Astrocyte (in vitro differentiated cells and primary cell): ENCODE measurements at regions not wholly inside any gene's neighbourhood (a gene's known extent, or its start where the extent isn't known, plus 50 kb on each side); places are given as distances from the start of the nearest gene placed in this dataset.

Source experiments
- DNase-seq: peaks from one replicate; pipeline ENCODE4 v3.0.0-alpha.2; 2010; ENCODE audit warnings: low read depth
- FAIRE-seq: peaks from 2 replicates; lab custom pipeline; 2011; peaks lifted over from hg19 to GRCh38; lab: Jason Lieb, UNC
- H2AFZ ChIP-seq: 2 replicates; pipeline ENCODE4 v1.6.0; 2012; ENCODE audit warnings: low read depth, low read length, inconsistent platforms
- H3K27ac ChIP-seq: 2 replicates; pipeline ENCODE4 v1.5.1; 2011; ENCODE audit warnings: low read depth, low read length, inconsistent platforms
- H3K27me3 ChIP-seq: 2 replicates; pipeline ENCODE4 v1.6.0; 2011; ENCODE audit warnings: low read length, inconsistent platforms; ENCODE audit not compliant: insufficient read depth
- H3K36me3 ChIP-seq: 2 replicates; pipeline ENCODE4 v1.5.1; 2011; ENCODE audit warnings: low read length, inconsistent platforms; ENCODE audit not compliant: insufficient read depth
- H3K4me1 ChIP-seq: 2 replicates; pipeline ENCODE4 v1.5.1; 2011; ENCODE audit warnings: low read length, inconsistent platforms; ENCODE audit not compliant: insufficient read depth
- H3K4me2 ChIP-seq: 2 replicates; pipeline ENCODE4 v1.6.0; 2012; ENCODE audit warnings: low read length, inconsistent platforms
- H3K4me3 ChIP-seq: 2 replicates; pipeline ENCODE4 v1.5.1; 2011; ENCODE audit warnings: low read depth, mild to moderate bottlenecking, low read length, inconsistent platforms; ENCODE audit not compliant: insufficient read depth
- H3K79me2 ChIP-seq: 2 replicates; pipeline ENCODE4 v1.6.0; 2012; ENCODE audit warnings: mild to moderate bottlenecking, low read length, inconsistent platforms; ENCODE audit not compliant: insufficient read depth
- H3K9ac ChIP-seq: 2 replicates; pipeline ENCODE4 v1.6.0; 2012; ENCODE audit warnings: mild to moderate bottlenecking, low read length, inconsistent platforms
- H3K9me3 ChIP-seq: 2 replicates; pipeline ENCODE4 v1.5.1; 2012; ENCODE audit warnings: low read depth, mild to moderate bottlenecking, low read length, inconsistent platforms; ENCODE audit not compliant: insufficient read depth
- H4K20me1 ChIP-seq: 2 replicates; pipeline ENCODE4 v1.6.0; 2012; ENCODE audit warnings: low read length, inconsistent platforms; ENCODE audit not compliant: insufficient read depth
- H3K27ac Mint-ChIP-seq: one replicate; pipeline ENCODE4 v1.8.0; 2021; ENCODE audit warnings: mild to moderate bottlenecking, mixed read lengths; ENCODE audit not compliant: unreplicated experiment
- H3K27me3 Mint-ChIP-seq: one replicate; pipeline ENCODE4 v1.8.0; 2021; ENCODE audit warnings: low read depth, mixed read lengths; ENCODE audit not compliant: unreplicated experiment
- H3K36me3 Mint-ChIP-seq: one replicate; pipeline ENCODE4 v1.8.0; 2021; ENCODE audit warnings: low read depth, mixed read lengths; ENCODE audit not compliant: unreplicated experiment
- H3K4me1 Mint-ChIP-seq: one replicate; pipeline ENCODE4 v1.8.0; 2021; ENCODE audit warnings: low read depth, mixed read lengths; ENCODE audit not compliant: unreplicated experiment
- H3K4me3 Mint-ChIP-seq: one replicate; pipeline ENCODE4 v1.8.0; 2021; ENCODE audit warnings: mild to moderate bottlenecking, moderate library complexity, mixed read lengths; ENCODE audit not compliant: unreplicated experiment
- H3K9me3 Mint-ChIP-seq: one replicate; pipeline ENCODE4 v1.8.0; 2021; ENCODE audit warnings: mild to moderate bottlenecking, mixed read lengths; ENCODE audit not compliant: unreplicated experiment
- CTCF ChIP-seq: IDR thresholded peaks from 2 replicates; pipeline ENCODE4 v1.5.1; 2011; ENCODE audit warnings: low read depth, mild to moderate bottlenecking, inconsistent platforms, low read length, moderate library complexity; ENCODE audit not compliant: insufficient read depth
- EZH2 ChIP-seq: IDR thresholded peaks from 2 replicates; pipeline ENCODE4 v1.6.1; 2012; ENCODE audit warnings: mild to moderate bottlenecking, low read length, inconsistent platforms; ENCODE audit not compliant: insufficient read depth

- no peak for FAIRE-seq
- TF ChIP-seq CTCF, result no peak
- no peak for TF ChIP-seq EZH2
- no peaks in the 10 kb centered on the region for H3K36me3 Mint-ChIP-seq
- Histone ChIP-seq H4K20me1 (no peaks in the 10 kb centered on the region), H3K4me3 (no peak overlapping the region), H3K36me3 (no peaks in the 10 kb centered on the region), H3K27ac (peak overlapping the region; percentile 42), H3K9me3 (no peaks in the 10 kb centered on the region), H3K9ac (peak overlapping the region; percentile 33), H3K4me1 (peaks cover 8% of the 10 kb centered on the region), H2AFZ (peak overlapping the region; percentile 32), H3K27me3 (no peaks in the 10 kb centered on the region), H3K4me2 (peak overlapping the region; percentile 55), H3K79me2 (no peaks in the 10 kb centered on the region)
- H3K27me3 Mint-ChIP-seq, result peaks cover 4% of the 10 kb centered on the region
- no peak overlapping the region for H3K4me3 Mint-ChIP-seq
- H3K4me1 Mint-ChIP-seq, result peaks cover 14% of the 10 kb centered on the region
- no peaks in the 10 kb centered on the region for H3K9me3 Mint-ChIP-seq
- peak; percentile 12 for DNase-seq
- peak overlapping the region; percentile 55 for H3K27ac Mint-ChIP-seq
Observed at GRCh38 chr5:174798551-174798951, 74.2 kb downstream of the MSX2 start.

GRCh38 chr5:174796711-174797192 is 72.4 kb downstream of the MSX2 start:
- no peak overlapping the region for H3K27ac Mint-ChIP-seq
- no peaks in the 10 kb centered on the region for H3K9me3 Mint-ChIP-seq
- peaks cover 12% of the 10 kb centered on the region for H3K27me3 Mint-ChIP-seq
- H3K4me3 ChIP-seq, result no peak overlapping the region
- H3K27ac ChIP-seq, result no peak overlapping the region
- no peaks in the 10 kb centered on the region for H3K27me3 ChIP-seq
- H3K79me2 ChIP-seq, result no peaks in the 10 kb centered on the region
- no peak overlapping the region for H3K4me2 ChIP-seq
- TF ChIP-seq CTCF (no peak), EZH2 (no peak)
- H3K36me3 ChIP-seq, result no peaks in the 10 kb centered on the region
- H3K36me3 Mint-ChIP-seq, result no peaks in the 10 kb centered on the region
- FAIRE-seq (no peak), DNase-seq (no peak)
- no peak overlapping the region for H3K9ac ChIP-seq
- H3K4me1 Mint-ChIP-seq, result peaks cover 14% of the 10 kb centered on the region
- no peak overlapping the region for H2AFZ ChIP-seq
- no peak overlapping the region for H3K4me3 Mint-ChIP-seq
- peaks cover 8% of the 10 kb centered on the region for H3K4me1 ChIP-seq
- no peaks in the 10 kb centered on the region for H3K9me3 ChIP-seq
- no peaks in the 10 kb centered on the region for H4K20me1 ChIP-seq

GRCh38 chr5:174794931-174795672 is 70.7 kb downstream of the MSX2 start:
- Histone ChIP-seq H3K27me3 (no peaks in the 10 kb centered on the region), H3K9me3 (no peaks in the 10 kb centered on the region), H3K9ac (no peak overlapping the region), H3K4me3 (no peak overlapping the region), H3K79me2 (no peaks in the 10 kb centered on the region), H3K27ac (peak overlapping the region; percentile 11), H4K20me1 (no peaks in the 10 kb centered on the region), H3K4me2 (peak overlapping the region; percentile 38), H3K4me1 (peaks cover 8% of the 10 kb centered on the region), H2AFZ (peak overlapping the region; percentile 42), H3K36me3 (no peaks in the 10 kb centered on the region)
- H3K27me3 Mint-ChIP-seq, result peaks cover 12% of the 10 kb centered on the region
- H3K27ac Mint-ChIP-seq, result no peak overlapping the region
- H3K9me3 Mint-ChIP-seq, result no peaks in the 10 kb centered on the region
- no peak overlapping the region for H3K4me3 Mint-ChIP-seq
- no peak for TF ChIP-seq CTCF
- no peak for TF ChIP-seq EZH2
- H3K4me1 Mint-ChIP-seq, result peaks cover 14% of the 10 kb centered on the region
- FAIRE-seq (no peak), DNase-seq (peak; percentile 69)
- H3K36me3 Mint-ChIP-seq, result no peaks in the 10 kb centered on the region
